GM03348 (cell line): ENCODE measurements at regions not wholly inside any gene's neighbourhood (a gene's known extent, or its start where the extent isn't known, plus 50 kb on each side); places are given as distances from the start of the nearest gene placed in this dataset.
"Not testable (repeated sequence)": the region's sequence is repeated elsewhere in the genome, so short reads cannot be mapped to it uniquely, and the experiment has no call there.

Source experiments
- DNase-seq: peaks from one replicate; pipeline ENCODE4 v3.0.0; 2012; ENCODE audit warnings: low spot score

GRCh38 chr15:99485153-99485961, 80.4 kb upstream of the MEF2A start:
- no peak for DNase-seq

- no peak for DNase-seq
These were observed 79.8 kb upstream of the MEF2A start for GRCh38 chr15:99485992-99486370.

GRCh38 chr15:99486371-99487336, 79.1 kb upstream of the MEF2A start:
- peak; percentile 93 for DNase-seq

GRCh38 chr15:99487337-99487730, 78.5 kb upstream of the MEF2A start:
- no peak for DNase-seq

GRCh38 chr15:99492275-99492674, 73.5 kb upstream of the MEF2A start:
- no peak for DNase-seq

GRCh38 chr15:99492716-99493115, 73.1 kb upstream of the MEF2A start:
- no peak for DNase-seq

GRCh38 chr15:99493461-99493860, 72.3 kb upstream of the MEF2A start:
- DNase-seq: no peak

- DNase-seq: not testable (repeated sequence)
These were observed 71.1 kb upstream of the MEF2A start for GRCh38 chr15:99494536-99495233.

GRCh38 chr15:99495430-99496301, 70.1 kb upstream of the MEF2A start:
- DNase-seq: no peak

- DNase-seq: no peak
These were observed 69.5 kb upstream of the MEF2A start for GRCh38 chr15:99496302-99496629.

- DNase-seq: no peak
These were observed 63.6 kb upstream of the MEF2A start for GRCh38 chr15:99502182-99502581.

- DNase-seq: no peak
These were observed 63.1 kb upstream of the MEF2A start for GRCh38 chr15:99502661-99503060.

GRCh38 chr15:99503411-99503810, 62.4 kb upstream of the MEF2A start:
- DNase-seq: no peak

GRCh38 chr15:99504071-99504822, 61.5 kb upstream of the MEF2A start:
- DNase-seq: no peak

- DNase-seq: no peak
These were observed 60.8 kb upstream of the MEF2A start for GRCh38 chr15:99504823-99505551.

GRCh38 chr15:99506399-99506798, 59.4 kb upstream of the MEF2A start:
- DNase-seq: no peak

GRCh38 chr15:99507016-99507503, 58.7 kb upstream of the MEF2A start:
- DNase-seq: no peak

- DNase-seq: peak; percentile 49
These were observed 58.1 kb upstream of the MEF2A start for GRCh38 chr15:99507504-99508310.

GRCh38 chr15:99508311-99508645, 57.5 kb upstream of the MEF2A start:
- no peak for DNase-seq
